ENCODE measurements at regions not wholly inside any gene's neighbourhood (a gene's known extent, or its start where the extent isn't known, plus 50 kb on each side); places are given as distances from the start of the nearest gene placed in this dataset.

DNA sequence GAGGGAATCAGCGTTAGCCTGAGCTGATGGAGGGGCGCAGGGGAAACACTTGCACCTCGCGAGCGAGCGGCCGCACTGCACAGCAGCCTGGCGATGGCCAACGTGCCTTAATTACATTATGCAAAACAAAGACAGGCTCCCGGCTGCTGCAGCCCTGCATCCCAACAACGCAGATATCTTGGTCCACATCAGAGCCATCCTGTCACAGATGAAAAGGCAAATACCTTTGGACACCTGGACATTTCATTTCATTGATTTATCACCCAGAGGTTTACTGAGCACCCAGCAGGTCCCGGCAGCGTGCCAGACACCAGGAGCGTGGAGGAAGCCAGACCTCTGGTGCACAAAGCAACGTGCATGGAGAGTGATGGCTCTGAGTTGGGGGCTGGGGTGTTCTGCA lies 843.0 kb downstream of the TBC1D22A start:
- TF ChIP-seq, protein P1, sequence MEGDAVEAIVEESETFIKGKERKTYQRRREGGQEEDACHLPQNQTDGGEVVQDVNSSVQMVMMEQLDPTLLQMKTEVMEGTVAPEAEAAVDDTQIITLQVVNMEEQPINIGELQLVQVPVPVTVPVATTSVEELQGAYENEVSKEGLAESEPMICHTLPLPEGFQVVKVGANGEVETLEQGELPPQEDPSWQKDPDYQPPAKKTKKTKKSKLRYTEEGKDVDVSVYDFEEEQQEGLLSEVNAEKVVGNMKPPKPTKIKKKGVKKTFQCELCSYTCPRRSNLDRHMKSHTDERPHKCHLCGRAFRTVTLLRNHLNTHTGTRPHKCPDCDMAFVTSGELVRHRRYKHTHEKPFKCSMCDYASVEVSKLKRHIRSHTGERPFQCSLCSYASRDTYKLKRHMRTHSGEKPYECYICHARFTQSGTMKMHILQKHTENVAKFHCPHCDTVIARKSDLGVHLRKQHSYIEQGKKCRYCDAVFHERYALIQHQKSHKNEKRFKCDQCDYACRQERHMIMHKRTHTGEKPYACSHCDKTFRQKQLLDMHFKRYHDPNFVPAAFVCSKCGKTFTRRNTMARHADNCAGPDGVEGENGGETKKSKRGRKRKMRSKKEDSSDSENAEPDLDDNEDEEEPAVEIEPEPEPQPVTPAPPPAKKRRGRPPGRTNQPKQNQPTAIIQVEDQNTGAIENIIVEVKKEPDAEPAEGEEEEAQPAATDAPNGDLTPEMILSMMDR (IDR thresholded peaks at IDR 0.05): no peak
- Histone ChIP-seq H3K36me3 (no peaks in the 10 kb centered on the region), H3K27me3 (no peaks in the 10 kb centered on the region), H3K27ac (no peak overlapping the region), H3K9me3 (peaks cover 0 to under 1% of the 10 kb centered on the region in 2 donors), H3K4me1 (no peaks in the 10 kb centered on the region), H3K4me3 (no peak overlapping the region)
- no peak for DNase-seq (ENCODE audit: low spot score)

DNA sequence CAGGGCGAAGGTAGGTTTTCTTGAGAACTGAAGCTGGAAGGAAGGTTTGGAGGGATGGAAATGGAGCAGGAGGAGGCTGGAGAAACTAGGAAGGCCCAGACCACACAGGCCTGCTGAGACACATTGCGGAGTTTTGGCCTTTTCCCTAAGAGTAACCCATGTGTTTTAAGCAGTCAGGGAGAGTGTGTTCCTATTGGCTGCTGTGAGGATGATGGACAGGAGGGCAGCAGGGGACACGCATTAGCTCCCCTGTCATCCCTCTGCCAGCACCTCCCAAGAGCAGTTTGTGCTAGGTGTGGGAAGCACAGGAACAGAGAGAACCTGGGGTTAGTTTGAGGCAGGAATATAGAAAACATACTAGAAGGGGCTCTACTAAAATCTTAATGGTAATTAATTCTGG lies 842.1 kb downstream of the TBC1D22A start:
- DNase-seq (ENCODE audit: low spot score): no peak
- TF ChIP-seq, protein P1 (IDR thresholded peaks at IDR 0.05): no peak
- H3K27me3 ChIP-seq: no peaks in the 10 kb centered on the region
- no peaks in the 10 kb centered on the region for H3K4me1 ChIP-seq
- no peaks in the 10 kb centered on the region for H3K36me3 ChIP-seq
- H3K4me3 ChIP-seq: no peak overlapping the region
- H3K9me3 ChIP-seq: no peaks in the 10 kb centered on the region
- H3K27ac ChIP-seq: no peak overlapping the region

DNA sequence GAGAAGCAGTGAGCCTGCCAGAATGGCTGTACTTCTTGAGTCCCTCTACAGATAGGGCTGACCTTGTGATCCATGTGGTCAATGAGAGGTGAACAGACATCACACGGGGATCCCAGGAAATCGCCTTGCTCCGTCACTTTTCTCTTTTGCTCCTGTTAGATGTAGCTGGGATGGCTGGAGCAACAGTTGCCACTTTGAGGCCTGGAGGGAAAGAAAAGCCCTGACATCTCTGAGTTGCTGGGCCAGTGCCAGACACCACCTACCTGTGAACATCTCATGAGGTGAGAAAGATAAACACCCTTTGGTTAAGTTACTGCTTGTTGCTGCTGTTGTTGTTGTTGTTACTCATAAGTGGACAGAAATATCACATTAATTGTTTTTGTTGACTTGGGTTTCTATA lies 840.3 kb downstream of the TBC1D22A start:
- no peaks in the 10 kb centered on the region for H3K4me1 ChIP-seq
- no peak for DNase-seq (ENCODE audit: low spot score)
- no peaks in the 10 kb centered on the region for H3K27me3 ChIP-seq
- no peak overlapping the region for H3K27ac ChIP-seq
- H3K4me3 ChIP-seq: no peak overlapping the region
- TF ChIP-seq, protein P1 (IDR thresholded peaks at IDR 0.05): no peak
- no peaks in the 10 kb centered on the region for H3K36me3 ChIP-seq
- no peaks in the 10 kb centered on the region for H3K9me3 ChIP-seq

DNA sequence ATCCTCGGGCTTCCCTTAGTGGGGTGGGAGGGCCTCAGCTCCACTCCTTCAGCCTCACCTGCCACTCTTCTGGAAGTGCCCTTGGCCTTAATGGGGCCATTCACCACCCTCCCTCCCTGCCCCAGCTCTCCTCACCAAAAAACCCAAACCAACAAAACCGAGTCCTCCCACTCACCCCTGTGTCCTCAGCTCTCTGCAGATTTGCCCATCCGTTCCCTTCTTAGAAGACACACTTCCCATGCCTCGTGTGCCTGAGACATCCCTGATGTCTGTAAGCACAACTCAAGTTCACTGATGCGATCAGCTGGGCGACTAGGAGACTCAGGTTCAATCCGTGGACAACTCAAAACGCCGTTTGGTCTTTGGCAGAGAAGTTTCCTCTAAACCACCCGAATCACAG lies 839.2 kb downstream of the TBC1D22A start:
- no peak for DNase-seq (ENCODE audit: low spot score)
- no peaks in the 10 kb centered on the region for H3K4me1 ChIP-seq
- H3K4me3 ChIP-seq: no peak overlapping the region
- no peaks in the 10 kb centered on the region for H3K9me3 ChIP-seq
- no peaks in the 10 kb centered on the region for H3K27me3 ChIP-seq
- TF ChIP-seq, protein P1 (IDR thresholded peaks at IDR 0.05): no peak
- no peak overlapping the region for H3K27ac ChIP-seq
- H3K36me3 ChIP-seq: no peaks in the 10 kb centered on the region

DNA sequence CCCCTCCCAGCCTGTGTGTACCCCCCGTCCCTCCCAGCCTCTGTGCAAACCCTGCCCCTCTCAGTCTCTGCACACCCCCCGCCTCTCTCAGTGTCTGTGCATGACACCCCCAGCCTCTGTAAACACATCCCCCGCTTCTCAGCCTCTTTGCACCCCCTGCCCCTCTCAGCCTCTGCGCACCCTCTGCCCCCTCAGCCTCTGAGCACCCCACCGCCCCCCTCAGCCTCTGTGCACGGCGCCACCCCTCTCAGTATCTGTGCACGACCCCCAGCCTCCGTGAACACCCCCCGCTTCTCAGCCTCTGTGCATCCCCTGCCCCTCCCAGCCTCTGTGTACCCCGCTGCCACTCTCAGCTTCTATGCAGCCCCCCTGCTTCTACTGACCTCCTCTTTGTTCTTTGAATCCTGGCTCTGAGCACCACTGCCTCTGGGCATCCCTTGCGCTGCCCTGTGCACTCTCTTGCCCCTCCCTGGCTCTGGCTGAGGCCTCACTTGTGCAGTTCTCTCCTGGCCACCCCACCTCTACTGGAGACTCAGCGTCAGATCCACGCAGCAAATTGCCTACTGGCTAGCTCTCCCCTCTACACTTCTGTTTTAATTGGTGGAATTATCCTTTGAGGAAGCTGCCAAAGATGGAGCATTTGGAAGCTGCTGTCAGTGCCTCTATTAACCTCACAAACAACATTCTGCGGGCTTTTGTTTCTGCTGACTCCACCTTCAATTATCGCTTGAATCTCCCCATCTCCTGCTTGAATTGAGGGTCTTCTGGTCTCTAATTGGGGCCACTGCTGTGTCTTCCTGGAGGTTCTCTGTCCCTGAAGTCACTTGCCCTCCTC lies 838.6 kb downstream of the TBC1D22A start:
- Histone ChIP-seq H3K9me3 (no peaks in the 10 kb centered on the region), H3K4me1 (no peaks in the 10 kb centered on the region), H3K4me3 (no peak overlapping the region), H3K27ac (no peak overlapping the region), H3K36me3 (no peaks in the 10 kb centered on the region), H3K27me3 (no peaks in the 10 kb centered on the region)
- TF ChIP-seq, protein P1 (IDR thresholded peaks at IDR 0.05): no peak
- DNase-seq (ENCODE audit: low spot score): no peak

DNA sequence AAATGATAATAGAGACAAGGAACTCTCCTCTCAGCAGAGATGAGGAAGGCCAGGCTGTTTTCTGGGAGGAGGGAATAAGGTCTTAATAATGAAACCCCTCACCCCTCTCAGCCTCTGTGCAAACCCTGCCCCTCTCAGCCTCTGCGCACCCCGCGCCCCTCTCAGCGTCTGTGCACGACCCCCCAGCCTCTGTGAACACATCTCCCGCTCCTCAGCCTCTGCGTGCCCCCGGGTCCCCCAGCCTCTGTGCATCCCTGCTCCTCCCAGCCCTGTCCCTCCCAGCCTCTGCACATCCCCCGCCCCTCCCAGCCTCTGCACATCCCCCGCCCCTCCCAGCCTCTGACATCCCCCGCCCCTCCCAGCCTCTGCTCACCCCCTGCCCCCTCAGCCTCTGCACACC lies 837.8 kb downstream of the TBC1D22A start:
- TF ChIP-seq, protein P1 (IDR thresholded peaks at IDR 0.05): no peak
- H3K4me3 ChIP-seq: no peak overlapping the region
- H3K36me3 ChIP-seq: no peaks in the 10 kb centered on the region
- no peak for DNase-seq (ENCODE audit: low spot score)
- no peaks in the 10 kb centered on the region for H3K27me3 ChIP-seq
- no peaks in the 10 kb centered on the region for H3K9me3 ChIP-seq
- no peak overlapping the region for H3K27ac ChIP-seq
- H3K4me1 ChIP-seq: no peaks in the 10 kb centered on the region

Measured in right atrium auricular region (tissue), 2 donors.